VCaP (cell line): ENCODE measurements at regions not wholly inside any gene's neighbourhood (a gene's known extent, or its start where the extent isn't known, plus 50 kb on each side); places are given as distances from the start of the nearest gene placed in this dataset.

Experiments used
- H3K27ac ChIP-seq: fragments of 450-650 bp; 2 replicates; pipeline ENCODE4 v1.5.1; 2017
- CTCF ChIP-seq: fragments of 450-650 bp; conservative IDR thresholded peaks from 2 replicates; pipeline ENCODE4 v1.5.1; 2017; ENCODE audit warnings: mild to moderate bottlenecking, moderate library complexity

GRCh38 chr9:118631956-118632355 is 737.3 kb downstream of the BRINP1 start:
- TF ChIP-seq CTCF: peak; percentile 23; the same call in 1 of the 2 replicates
- no peak overlapping the region for H3K27ac ChIP-seq

- TF ChIP-seq CTCF: no peak
Observed at GRCh38 chr9:118635416-118635815, 733.8 kb downstream of the BRINP1 start.

GRCh38 chr9:118637681-118638080 is 731.6 kb downstream of the BRINP1 start:
- no peak overlapping the region for H3K27ac ChIP-seq
- TF ChIP-seq CTCF: no peak

More at GRCh38 chr9:118635416-118635815, 733.8 kb downstream of the BRINP1 start:
- no peak overlapping the region for H3K27ac ChIP-seq

- TF ChIP-seq CTCF: no peak
- H3K27ac ChIP-seq: no peak overlapping the region
Observed at GRCh38 chr9:118640836-118641560, 728.2 kb downstream of the BRINP1 start.

- no peak overlapping the region for H3K27ac ChIP-seq
- TF ChIP-seq CTCF: no peak
Observed at GRCh38 chr9:118643118-118643517, 726.1 kb downstream of the BRINP1 start.

- TF ChIP-seq CTCF: no peak
- H3K27ac ChIP-seq: no peak overlapping the region
Observed at GRCh38 chr9:118644066-118644465, 725.2 kb downstream of the BRINP1 start.

GRCh38 chr9:118647331-118647730 is 721.9 kb downstream of the BRINP1 start:
- no peak overlapping the region for H3K27ac ChIP-seq
- TF ChIP-seq CTCF: no peak
